GM12878 (cell line): ENCODE measurements at regions not wholly inside any gene's neighbourhood (a gene's known extent, or its start where the extent isn't known, plus 50 kb on each side); places are given as distances from the start of the nearest gene placed in this dataset.

Experiments
- ATAC-seq: fragments of 200-7000 bp; cut with Tn5 transposase; 3 replicates; pipeline ENCODE4 v1.9.1; 2020; ENCODE audit warnings: mild to moderate bottlenecking, moderate library complexity
- BruUV-seq: library from RNA; stranded (reverse); fragments of 400-500 nt; replicated peaks from 2 replicates; lab custom pipeline; 2021; lab: Mats Ljungman, UMichigan
- CTCF ChIA-PET: fragments of 300-600 bp; sonication (Branson Sonifier 250); formaldehyde crosslinking; extraction: SDS; loops from one replicate; lab custom pipeline; 2021; ENCODE audit warnings: inconsistent platforms; lab: Yijun Ruan, JAX
- POLR2A ChIA-PET: fragments of 350-600 bp; formaldehyde crosslinking; extraction: SDS; loops from one replicate; lab custom pipeline; 2021; ENCODE audit warnings: inconsistent platforms; lab: Charles Lee
- RAD21 ChIA-PET: fragments of 300-600 bp; sonication (Branson Sonifier 250); formaldehyde crosslinking; loops from one replicate; lab custom pipeline; 2023; ENCODE audit warnings: antibody characterized with exemption; ENCODE audit not compliant: unreplicated experiment; lab: Charles Lee
- SMC1A ChIA-PET: fragments of 300-600 bp; sonication (Branson Sonifier 250); formaldehyde crosslinking; loops from one replicate; lab custom pipeline; 2023; ENCODE audit not compliant: unreplicated experiment, uncharacterized antibody; lab: Charles Lee
- DNase-seq: peaks from one replicate; pipeline ENCODE4 v3.0.0-alpha.2; 2011; ENCODE audit warnings: low read depth, low spot score
- FAIRE-seq: peaks from 3 replicates; lab custom pipeline; 2011; peaks lifted over from hg19 to GRCh38; lab: Jason Lieb, UNC
- H2AFZ ChIP-seq: 2 replicates; pipeline ENCODE4 v1.6.0; 2011; ENCODE audit warnings: low read depth, low read length, control low read depth; ENCODE audit not compliant: control insufficient read depth
- H3K27ac ChIP-seq: 2 replicates; pipeline ENCODE4 v1.5.1; 2011; ENCODE audit warnings: control low read depth; ENCODE audit not compliant: control insufficient read depth, insufficient read depth
- H3K27me3 ChIP-seq, 2 experiments: replicated peaks in 1 of 2; 2 replicates each; pipeline versions ENCODE4 v1.6.0 to v1.6.1; 2011; ENCODE audit warnings: low read length in 1 of 2; ENCODE audit not compliant: control insufficient read depth in 2 of 2, insufficient read depth in 2 of 2
- H3K36me3 ChIP-seq, 2 experiments: 2 replicates each; pipeline ENCODE4 v1.5.1; 2011; ENCODE audit warnings: low read length in 1 of 2; ENCODE audit not compliant: control insufficient read depth in 2 of 2, insufficient read depth in 2 of 2
- H3K4me1 ChIP-seq: 2 replicates; pipeline ENCODE4 v1.6.1; 2011; ENCODE audit warnings: mild to moderate bottlenecking, low read length, moderate library complexity, mixed read lengths; ENCODE audit not compliant: control insufficient read depth, insufficient read depth
- H3K4me2 ChIP-seq: 2 replicates; pipeline ENCODE4 v1.6.0; 2011; ENCODE audit warnings: control low read depth; ENCODE audit not compliant: control insufficient read depth, insufficient read depth
- H3K4me3 ChIP-seq: fragments of 200-600 bp; sonication (generic); 2 replicates; pipeline ENCODE4 v1.5.1; 2016
- H3K79me2 ChIP-seq: 2 replicates; pipeline ENCODE4 v1.6.0; 2011; ENCODE audit warnings: low read length; ENCODE audit not compliant: control insufficient read depth, insufficient read depth
- H3K9ac ChIP-seq: 2 replicates; pipeline ENCODE4 v1.8.0; 2011; ENCODE audit warnings: low read length, control low read depth, mixed read lengths; ENCODE audit not compliant: control insufficient read depth, insufficient read depth
- H3K9me3 ChIP-seq: replicated peaks from 3 replicates; pipeline ENCODE4 v1.5.1; 2011; ENCODE audit warnings: mild to moderate bottlenecking, low read length; ENCODE audit not compliant: control insufficient read depth, insufficient read depth
- H4K20me1 ChIP-seq: 2 replicates; pipeline ENCODE4 v1.6.0; 2011; ENCODE audit not compliant: control insufficient read depth, insufficient read depth
- ASH2L ChIP-seq: fragments of 300-600, 200-600 bp; sonication (generic); IDR thresholded peaks from 2 replicates; pipeline ENCODE4 v1.6.1; 2017; ENCODE audit warnings: low read depth, mild to moderate bottlenecking, borderline replicate concordance
- BHLHE40 ChIP-seq, 2 experiments: fragments of 450-650 bp in 1 of 2; IDR thresholded peaks; 2 replicates each; pipeline ENCODE4 v1.6.1; 2011 to 2017; ENCODE audit warnings: low read depth in 2 of 2, borderline replicate concordance in 1 of 2, improper control_type of control experiment in 1 of 2, low read length in 1 of 2, mild to moderate bottlenecking in 1 of 2
- CHD1 ChIP-seq: IDR thresholded peaks from 2 replicates; pipeline ENCODE4 v1.6.1; 2012; ENCODE audit warnings: low read depth, low read length, improper control_type of control experiment
- CHD4 ChIP-seq: fragments of 200-600 bp; sonication (generic); IDR thresholded peaks from 2 replicates; pipeline ENCODE4 v1.6.1; 2016; ENCODE audit warnings: mild to moderate bottlenecking
- FOXK2 ChIP-seq: fragments of 450-650 bp; IDR thresholded peaks from 2 replicates; pipeline ENCODE4 v1.6.1; 2017; ENCODE audit warnings: mild to moderate bottlenecking, moderate library complexity
- KLF5 ChIP-seq: fragments of 450-650 bp; IDR thresholded peaks from 2 replicates; pipeline ENCODE4 v1.6.1; 2014; ENCODE audit warnings: mild to moderate bottlenecking; ENCODE audit not compliant: partially characterized antibody
- NBN ChIP-seq: fragments of 450-650 bp; IDR thresholded peaks from 2 replicates; pipeline ENCODE4 v1.6.1; 2016
- NFXL1 ChIP-seq: fragments of 450-650 bp; IDR thresholded peaks from 2 replicates; pipeline ENCODE4 v1.6.1; 2017; ENCODE audit warnings: antibody characterized with exemption, mild to moderate bottlenecking, borderline replicate concordance
- POLR2A ChIP-seq: IDR thresholded peaks from 2 replicates; pipeline ENCODE4 v1.6.1; 2011; ENCODE audit warnings: low read depth, mild to moderate bottlenecking, low read length
- RAD51 ChIP-seq: fragments of 450-650 bp; IDR thresholded peaks from 2 replicates; pipeline ENCODE4 v1.6.1; 2016; ENCODE audit warnings: moderate library complexity, mild to moderate bottlenecking, inconsistent platforms
- RFX5 ChIP-seq: IDR thresholded peaks from 2 replicates; pipeline ENCODE4 v1.6.1; 2011; ENCODE audit warnings: low read depth, low read length, improper control_type of control experiment
- SMAD5 ChIP-seq: IDR thresholded peaks from 2 replicates; pipeline ENCODE4 v1.6.1; 2016; ENCODE audit warnings: antibody characterized with exemption, low read depth
- SPI1 ChIP-seq: IDR thresholded peaks from 2 replicates; pipeline ENCODE4 v1.6.1; 2011; ENCODE audit warnings: low read depth, mild to moderate bottlenecking, low read length, moderate library complexity, borderline replicate concordance; ENCODE audit not compliant: insufficient read depth
- ZNF207 ChIP-seq: fragments of 450-650 bp; IDR thresholded peaks from 2 replicates; pipeline ENCODE4 v1.6.1; 2014; ENCODE audit warnings: antibody characterized with exemption, mild to moderate bottlenecking, borderline replicate concordance
- WGBS: methylation state at CpG from one replicate; pipeline ENCODE4 v1.1.6; 2016; ENCODE audit warnings: low lambda C conversion rate; ENCODE audit not compliant: insufficient replicate concordance, insufficient coverage; ENCODE audit errors: missing lambda C conversion rate; 5-methylcytosine and 5-hydroxymethylcytosine counted together
- in situ Hi-C: fragments of 300-500 bp; cut with MboI; formaldehyde crosslinking; loops from 9 replicates; pipeline ENCODE4 v1.14.3; 2018; ENCODE audit warnings: mixed read lengths
- intact Hi-C: fragments of 100-400 bp; cut with micrococcal nuclease; formaldehyde crosslinking; loops from one replicate; pipeline ENCODE4 v1.14.2; 2022; ENCODE audit not compliant: unreplicated experiment
- TF ChIP-seq, protein P1 (sequence below): IDR thresholded peaks from 2 replicates; pipeline ENCODE4 v1.6.1; 2011; ENCODE audit warnings: low read depth, low read length, improper control_type of control experiment, borderline replicate concordance
- TF ChIP-seq, protein P2 (sequence below): fragments of 450-650 bp; formaldehyde crosslinking; IDR thresholded peaks from 2 replicates; pipeline ENCODE4 v1.5.0; 2022; ENCODE audit warnings: mild to moderate bottlenecking, missing genetic modification characterization

DNA sequence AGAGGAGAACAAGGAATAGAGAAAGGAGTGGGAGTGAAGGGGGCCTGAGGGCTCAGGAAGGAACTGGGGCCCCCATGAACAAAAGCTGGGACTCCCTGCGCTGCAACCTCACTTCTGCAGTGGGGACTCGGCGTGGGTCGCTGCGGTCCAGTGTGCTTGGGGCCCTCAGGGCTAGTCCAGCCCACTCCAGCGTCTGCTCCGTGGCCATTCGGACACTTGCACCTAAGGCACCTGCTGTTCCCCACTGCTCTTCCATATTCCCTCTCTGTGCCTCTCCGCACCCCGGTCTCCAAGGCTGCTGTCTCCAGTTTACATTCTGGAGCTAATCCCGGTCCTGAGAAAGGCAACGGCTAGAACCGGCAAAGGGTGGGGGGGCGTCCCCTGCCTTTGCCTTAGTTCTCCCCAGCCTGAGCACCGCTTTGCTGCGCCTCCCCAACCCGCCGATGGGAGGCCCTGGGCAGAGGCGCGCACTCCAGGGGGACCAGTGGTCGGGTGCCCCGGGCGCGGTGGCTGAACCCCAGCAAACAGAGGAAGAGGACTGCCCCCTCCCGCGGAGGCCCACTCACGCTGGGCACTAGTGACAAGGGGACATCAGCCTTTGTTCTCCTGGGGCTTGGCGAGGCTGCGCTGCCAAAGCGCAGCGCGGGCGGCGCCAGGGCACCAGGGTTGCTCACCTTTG, 327.7 kb upstream of the F9 start:
- Histone ChIP-seq H2AFZ (no peak overlapping the region), H3K36me3 (no peaks in the 10 kb centered on the region), H4K20me1 (no peaks in the 10 kb centered on the region), H3K9ac (no peak overlapping the region), H3K27ac (no peak overlapping the region), H3K79me2 (no peaks in the 10 kb centered on the region), H3K4me3 (no peak overlapping the region), H3K4me2 (no peak overlapping the region), H3K4me1 (no peaks in the 10 kb centered on the region), H3K27me3 (peaks cover 0 to 6% of the 10 kb centered on the region in 2 experiments; a peak in 1 of 4 replicates), H3K9me3 (peaks cover 1% of the 10 kb centered on the region; the same call in 1 of the 3 replicates)
- TF ChIP-seq BHLHE40 (IDR thresholded peaks at IDR 0.05; ENCODE audit: borderline replicate concordance in 1 of 2, low read depth in 2 of 2, low read length in 1 of 2): no peak
- TF ChIP-seq KLF5: no peak
- FAIRE-seq (no peak), DNase-seq (no peak), ATAC-seq (no peak)
- ChIA-PET SMC1A (no interaction called here), RAD21 (no interaction called here), POLR2A (no interaction called here), CTCF (no interaction called here)
- no TSS peak for BruUV-seq
- WGBS: 68% methylated on average over 34 of the region's 34 CpGs
- in situ Hi-C loops (no loop called here), intact Hi-C loops (no loop called here)

DNA sequence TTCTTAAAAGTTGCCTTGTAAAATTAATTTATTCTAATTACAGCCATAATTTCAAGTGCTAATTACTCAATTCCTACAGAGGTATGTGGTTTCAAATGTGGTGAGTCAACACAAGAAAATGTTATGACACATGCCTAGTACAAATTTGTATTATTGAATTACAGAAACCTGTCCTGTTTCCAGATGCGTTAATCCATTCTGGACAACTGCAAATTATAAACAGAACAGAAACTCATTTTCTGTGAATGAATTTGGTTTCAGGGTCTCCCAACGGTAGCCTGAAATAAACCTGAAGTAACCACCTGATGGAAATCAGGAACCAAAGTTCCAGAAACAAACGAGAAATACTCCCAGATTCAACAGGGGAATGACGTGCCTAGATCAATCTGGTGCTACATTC, 328.6 kb upstream of the F9 start:
- DNase-seq (no peak), FAIRE-seq (no peak), ATAC-seq (no peak)
- H3K9ac ChIP-seq: no peak overlapping the region
- peaks cover 1% of the 10 kb centered on the region; the same call in 1 of the 3 replicates for H3K9me3 ChIP-seq
- intact Hi-C loops (no loop called here), in situ Hi-C loops (no loop called here)
- H3K27ac ChIP-seq: no peak overlapping the region
- H3K36me3 ChIP-seq: no peaks in the 10 kb centered on the region
- RAD21 ChIA-PET: no interaction called here
- H3K4me3 ChIP-seq: no peak overlapping the region
- CTCF ChIA-PET: no interaction called here
- peaks cover 0 to 6% of the 10 kb centered on the region in 2 experiments; a peak in 1 of 4 replicates for H3K27me3 ChIP-seq
- SMC1A ChIA-PET: no interaction called here
- no peak overlapping the region for H2AFZ ChIP-seq
- H3K79me2 ChIP-seq: no peaks in the 10 kb centered on the region
- WGBS: 1% methylated on average over 4 of the region's 4 CpGs
- no peaks in the 10 kb centered on the region for H3K4me1 ChIP-seq
- H3K4me2 ChIP-seq: no peak overlapping the region
- no TSS peak for BruUV-seq
- no peaks in the 10 kb centered on the region for H4K20me1 ChIP-seq
- POLR2A ChIA-PET: no interaction called here
- no peak for TF ChIP-seq ASH2L
- TF ChIP-seq NFXL1: no peak
- TF ChIP-seq POLR2A: no peak
- TF ChIP-seq, protein P1, sequence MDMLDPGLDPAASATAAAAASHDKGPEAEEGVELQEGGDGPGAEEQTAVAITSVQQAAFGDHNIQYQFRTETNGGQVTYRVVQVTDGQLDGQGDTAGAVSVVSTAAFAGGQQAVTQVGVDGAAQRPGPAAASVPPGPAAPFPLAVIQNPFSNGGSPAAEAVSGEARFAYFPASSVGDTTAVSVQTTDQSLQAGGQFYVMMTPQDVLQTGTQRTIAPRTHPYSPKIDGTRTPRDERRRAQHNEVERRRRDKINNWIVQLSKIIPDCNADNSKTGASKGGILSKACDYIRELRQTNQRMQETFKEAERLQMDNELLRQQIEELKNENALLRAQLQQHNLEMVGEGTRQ: no peak
- no peak for TF ChIP-seq RFX5
- no peak for TF ChIP-seq SMAD5
- TF ChIP-seq, protein P2, sequence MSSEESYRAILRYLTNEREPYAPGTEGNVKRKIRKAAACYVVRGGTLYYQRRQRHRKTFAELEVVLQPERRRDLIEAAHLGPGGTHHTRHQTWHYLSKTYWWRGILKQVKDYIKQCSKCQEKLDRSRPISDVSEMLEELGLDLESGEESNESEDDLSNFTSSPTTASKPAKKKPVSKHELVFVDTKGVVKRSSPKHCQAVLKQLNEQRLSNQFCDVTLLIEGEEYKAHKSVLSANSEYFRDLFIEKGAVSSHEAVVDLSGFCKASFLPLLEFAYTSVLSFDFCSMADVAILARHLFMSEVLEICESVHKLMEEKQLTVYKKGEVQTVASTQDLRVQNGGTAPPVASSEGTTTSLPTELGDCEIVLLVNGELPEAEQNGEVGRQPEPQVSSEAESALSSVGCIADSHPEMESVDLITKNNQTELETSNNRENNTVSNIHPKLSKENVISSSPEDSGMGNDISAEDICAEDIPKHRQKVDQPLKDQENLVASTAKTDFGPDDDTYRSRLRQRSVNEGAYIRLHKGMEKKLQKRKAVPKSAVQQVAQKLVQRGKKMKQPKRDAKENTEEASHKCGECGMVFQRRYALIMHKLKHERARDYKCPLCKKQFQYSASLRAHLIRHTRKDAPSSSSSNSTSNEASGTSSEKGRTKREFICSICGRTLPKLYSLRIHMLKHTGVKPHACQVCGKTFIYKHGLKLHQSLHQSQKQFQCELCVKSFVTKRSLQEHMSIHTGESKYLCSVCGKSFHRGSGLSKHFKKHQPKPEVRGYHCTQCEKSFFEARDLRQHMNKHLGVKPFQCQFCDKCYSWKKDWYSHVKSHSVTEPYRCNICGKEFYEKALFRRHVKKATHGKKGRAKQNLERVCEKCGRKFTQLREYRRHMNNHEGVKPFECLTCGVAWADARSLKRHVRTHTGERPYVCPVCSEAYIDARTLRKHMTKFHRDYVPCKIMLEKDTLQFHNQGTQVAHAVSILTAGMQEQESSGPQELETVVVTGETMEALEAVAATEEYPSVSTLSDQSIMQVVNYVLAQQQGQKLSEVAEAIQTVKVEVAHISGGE (CRISPR knock-in tag): no peak
- no peak for TF ChIP-seq FOXK2
- TF ChIP-seq SPI1: no peak
- TF ChIP-seq CHD1: no peak
- TF ChIP-seq CHD4: no peak
- no peak for TF ChIP-seq RAD51
- no peak for TF ChIP-seq ZNF207
- no peak for TF ChIP-seq NBN
